Activated CD8-positive, alpha-beta T cell treated with anti-CD3 and anti-CD28 coated beads, Interleukin-2, amount 10 ng/mL, durations not matched to agents 7 days and 5 days (primary cell): ENCODE measurements at regions not wholly inside any gene's neighbourhood (a gene's known extent, or its start where the extent isn't known, plus 50 kb on each side); places are given as distances from the start of the nearest gene placed in this dataset.
"Not testable (repeated sequence)": the region's sequence is repeated elsewhere in the genome, so short reads cannot be mapped to it uniquely, and the experiment has no call there.

Source experiments
- ATAC-seq: fragments of 150-1000 bp; cut with Tn5 transposase; one replicate; pipeline ENCODE4 v1.10.0; 2021; ENCODE audit warnings: moderate library complexity
- CTCF ChIA-PET: fragments of 350-600 bp; sonication (Branson Sonifier 250); formaldehyde crosslinking; loops from one replicate; lab custom pipeline; 2021; ENCODE audit warnings: antibody characterized with exemption; lab: Charles Lee
- POLR2A ChIA-PET: fragments of 350-600 bp; sonication (Branson Sonifier 250); formaldehyde crosslinking; loops from one replicate; lab custom pipeline; 2021; ENCODE audit warnings: antibody characterized with exemption; lab: Charles Lee
- DNase-seq: peaks from one replicate; pipeline ENCODE4 v3.0.0-alpha.2; 2020
- H3K27ac Mint-ChIP-seq: one replicate; pipeline ENCODE4 v1.8.0; 2021; ENCODE audit warnings: mild to moderate bottlenecking, mixed read lengths
- H3K27me3 Mint-ChIP-seq: one replicate; pipeline ENCODE4 v1.8.0; 2021; ENCODE audit warnings: low read depth, mixed read lengths
- H3K36me3 Mint-ChIP-seq: one replicate; pipeline ENCODE4 v1.8.0; 2021; ENCODE audit warnings: low read depth, mixed read lengths
- H3K4me1 Mint-ChIP-seq: one replicate; pipeline ENCODE4 v1.8.0; 2021; ENCODE audit warnings: low read depth, mixed read lengths
- H3K4me3 Mint-ChIP-seq: one replicate; pipeline ENCODE4 v1.8.0; 2021; ENCODE audit warnings: mild to moderate bottlenecking, mixed read lengths
- H3K9me3 Mint-ChIP-seq: one replicate; pipeline ENCODE4 v1.8.0; 2022; ENCODE audit warnings: mixed read lengths; ENCODE audit not compliant: insufficient read depth

GRCh38 chr16:5938607-5939006 is 841.0 kb upstream of the EEF2KMT start:
- Mint-ChIP-seq H3K9me3 (peaks cover 18% of the 10 kb centered on the region), H3K36me3 (no peaks in the 10 kb centered on the region), H3K4me1 (no peaks in the 10 kb centered on the region), H3K27me3 (no peaks in the 10 kb centered on the region), H3K4me3 (no peak overlapping the region), H3K27ac (no peak overlapping the region)
- ATAC-seq = no peak
- POLR2A ChIA-PET = no interaction called here
- no peak for DNase-seq
- CTCF ChIA-PET = no interaction called here

- H3K4me3 Mint-ChIP-seq = no peak overlapping the region
- CTCF ChIA-PET = no interaction called here
- ATAC-seq (no peak), DNase-seq (no peak)
- POLR2A ChIA-PET = no interaction called here
- no peaks in the 10 kb centered on the region for H3K27me3 Mint-ChIP-seq
- H3K9me3 Mint-ChIP-seq = peaks cover 6% of the 10 kb centered on the region
- H3K36me3 Mint-ChIP-seq = no peaks in the 10 kb centered on the region
- no peaks in the 10 kb centered on the region for H3K4me1 Mint-ChIP-seq
- H3K27ac Mint-ChIP-seq = no peak overlapping the region
These were observed 835.3 kb upstream of the EEF2KMT start for GRCh38 chr16:5932906-5933305.

GRCh38 chr16:5928476-5929065 is 831.0 kb upstream of the EEF2KMT start:
- Mint-ChIP-seq H3K4me1 (no peaks in the 10 kb centered on the region), H3K9me3 (peaks cover 6% of the 10 kb centered on the region), H3K27ac (no peak overlapping the region), H3K36me3 (no peaks in the 10 kb centered on the region), H3K27me3 (no peaks in the 10 kb centered on the region), H3K4me3 (no peak overlapping the region)
- CTCF ChIA-PET = no interaction called here
- POLR2A ChIA-PET = no interaction called here
- no peak for DNase-seq
- ATAC-seq = no peak

GRCh38 chr16:5925850-5926249 is 828.3 kb upstream of the EEF2KMT start:
- no peak overlapping the region for H3K27ac Mint-ChIP-seq
- ChIA-PET CTCF (no interaction called here), POLR2A (no interaction called here)
- no peaks in the 10 kb centered on the region for H3K4me1 Mint-ChIP-seq
- no peaks in the 10 kb centered on the region for H3K27me3 Mint-ChIP-seq
- DNase-seq = no peak
- H3K4me3 Mint-ChIP-seq = no peak overlapping the region
- peaks cover 6% of the 10 kb centered on the region for H3K9me3 Mint-ChIP-seq
- no peaks in the 10 kb centered on the region for H3K36me3 Mint-ChIP-seq
- ATAC-seq = no peak

- no peak for ATAC-seq
- ChIA-PET POLR2A (no interaction called here), CTCF (no interaction called here)
- no peaks in the 10 kb centered on the region for H3K4me1 Mint-ChIP-seq
- no peaks in the 10 kb centered on the region for H3K27me3 Mint-ChIP-seq
- H3K4me3 Mint-ChIP-seq = no peak overlapping the region
- no peaks in the 10 kb centered on the region for H3K36me3 Mint-ChIP-seq
- DNase-seq = no peak
- H3K9me3 Mint-ChIP-seq = peaks cover 8% of the 10 kb centered on the region
- H3K27ac Mint-ChIP-seq = no peak overlapping the region
These were observed 825.1 kb upstream of the EEF2KMT start for GRCh38 chr16:5922686-5923085.

- ATAC-seq (no peak), DNase-seq (no peak)
- POLR2A ChIA-PET = no interaction called here
- Mint-ChIP-seq H3K4me3 (no peak overlapping the region), H3K27ac (no peak overlapping the region), H3K36me3 (no peaks in the 10 kb centered on the region), H3K27me3 (no peaks in the 10 kb centered on the region), H3K9me3 (peaks cover 8% of the 10 kb centered on the region), H3K4me1 (no peaks in the 10 kb centered on the region)
- CTCF ChIA-PET = no interaction called here
These were observed 821.1 kb upstream of the EEF2KMT start for GRCh38 chr16:5918567-5919130.

- Mint-ChIP-seq H3K4me1 (no peaks in the 10 kb centered on the region), H3K36me3 (no peaks in the 10 kb centered on the region), H3K9me3 (peaks cover 8% of the 10 kb centered on the region), H3K4me3 (no peak overlapping the region), H3K27ac (no peak overlapping the region), H3K27me3 (no peaks in the 10 kb centered on the region)
- ChIA-PET POLR2A (no interaction called here), CTCF (no interaction called here)
- ATAC-seq = no peak
- no peak for DNase-seq
These were observed 820.0 kb upstream of the EEF2KMT start for GRCh38 chr16:5917436-5918195.

- H3K27me3 Mint-ChIP-seq = no peaks in the 10 kb centered on the region
- H3K4me1 Mint-ChIP-seq = no peaks in the 10 kb centered on the region
- no peaks in the 10 kb centered on the region for H3K36me3 Mint-ChIP-seq
- DNase-seq (no peak), ATAC-seq (no peak)
- no peak overlapping the region for H3K27ac Mint-ChIP-seq
- no peak overlapping the region for H3K4me3 Mint-ChIP-seq
- ChIA-PET POLR2A (no interaction called here), CTCF (no interaction called here)
- H3K9me3 Mint-ChIP-seq = peaks cover 8% of the 10 kb centered on the region
These were observed 819.2 kb upstream of the EEF2KMT start for GRCh38 chr16:5916711-5917191.

- no peaks in the 10 kb centered on the region for H3K27me3 Mint-ChIP-seq
- no peaks in the 10 kb centered on the region for H3K36me3 Mint-ChIP-seq
- POLR2A ChIA-PET = no interaction called here
- ATAC-seq (no peak), DNase-seq (no peak)
- no peaks in the 10 kb centered on the region for H3K9me3 Mint-ChIP-seq
- CTCF ChIA-PET = no interaction called here
- H3K4me3 Mint-ChIP-seq = no peak overlapping the region
- no peaks in the 10 kb centered on the region for H3K4me1 Mint-ChIP-seq
- H3K27ac Mint-ChIP-seq = no peak overlapping the region
These were observed 813.6 kb upstream of the EEF2KMT start for GRCh38 chr16:5911241-5911640.

- POLR2A ChIA-PET, H3K36me3 Mint-ChIP-seq, CTCF ChIA-PET, H3K4me1 Mint-ChIP-seq, ATAC-seq, H3K9me3 Mint-ChIP-seq, H3K27ac Mint-ChIP-seq, DNase-seq, H3K4me3 Mint-ChIP-seq, H3K27me3 Mint-ChIP-seq: not testable (repeated sequence)
These were observed 812.0 kb upstream of the EEF2KMT start for GRCh38 chr16:5909556-5909955.

- ChIA-PET CTCF (no interaction called here), POLR2A (no interaction called here)
- Mint-ChIP-seq H3K27ac (no peak overlapping the region), H3K36me3 (no peaks in the 10 kb centered on the region), H3K27me3 (no peaks in the 10 kb centered on the region), H3K9me3 (no peaks in the 10 kb centered on the region), H3K4me3 (no peak overlapping the region), H3K4me1 (no peaks in the 10 kb centered on the region)
- ATAC-seq = no peak
- DNase-seq = no peak
These were observed 809.9 kb upstream of the EEF2KMT start for GRCh38 chr16:5907544-5907943.

GRCh38 chr16:5906351-5906750 is 808.8 kb upstream of the EEF2KMT start:
- ChIA-PET CTCF (no interaction called here), POLR2A (no interaction called here)
- Mint-ChIP-seq H3K4me1 (no peaks in the 10 kb centered on the region), H3K4me3 (no peak overlapping the region), H3K9me3 (no peaks in the 10 kb centered on the region), H3K27me3 (no peaks in the 10 kb centered on the region), H3K27ac (no peak overlapping the region), H3K36me3 (no peaks in the 10 kb centered on the region)
- DNase-seq = no peak
- ATAC-seq = no peak
